ENCODE measurements at regions not wholly inside any gene's neighbourhood (a gene's known extent, or its start where the extent isn't known, plus 50 kb on each side); places are given as distances from the start of the nearest gene placed in this dataset.

DNA sequence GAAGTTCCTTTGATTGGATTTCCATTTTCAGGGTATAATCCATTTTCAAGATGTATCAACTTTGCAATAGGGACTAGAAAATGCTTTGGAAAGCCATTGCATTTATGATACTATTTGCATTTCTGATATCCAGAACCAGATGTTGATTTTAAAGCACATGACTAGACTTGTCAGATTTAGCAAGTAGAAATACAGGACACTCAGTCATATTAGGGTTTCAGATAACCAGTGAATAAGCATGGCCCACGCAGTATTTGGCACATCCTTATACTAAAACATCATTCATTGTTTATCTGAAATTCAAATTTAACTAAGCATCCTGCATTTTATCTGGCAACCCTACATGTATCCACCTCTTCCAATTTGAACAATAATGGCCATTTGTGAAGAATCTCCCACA is 113.3 kb upstream of the DPT start:
- TF ChIP-seq YY1 (IDR thresholded peaks at IDR 0.05; ENCODE audit: insufficient read depth, insufficient read length), result no peak
- no peak for TF ChIP-seq ZNF274 (IDR thresholded peaks at IDR 0.05; ENCODE audit: low read depth, low read length)
